ENCODE measurements at regions not wholly inside any gene's neighbourhood (a gene's known extent, or its start where the extent isn't known, plus 50 kb on each side); places are given as distances from the start of the nearest gene placed in this dataset.

GRCh38 chr12:13915096-13915495 is 66.3 kb downstream of the GRIN2B start:
- TF ChIP-seq, protein P1, sequence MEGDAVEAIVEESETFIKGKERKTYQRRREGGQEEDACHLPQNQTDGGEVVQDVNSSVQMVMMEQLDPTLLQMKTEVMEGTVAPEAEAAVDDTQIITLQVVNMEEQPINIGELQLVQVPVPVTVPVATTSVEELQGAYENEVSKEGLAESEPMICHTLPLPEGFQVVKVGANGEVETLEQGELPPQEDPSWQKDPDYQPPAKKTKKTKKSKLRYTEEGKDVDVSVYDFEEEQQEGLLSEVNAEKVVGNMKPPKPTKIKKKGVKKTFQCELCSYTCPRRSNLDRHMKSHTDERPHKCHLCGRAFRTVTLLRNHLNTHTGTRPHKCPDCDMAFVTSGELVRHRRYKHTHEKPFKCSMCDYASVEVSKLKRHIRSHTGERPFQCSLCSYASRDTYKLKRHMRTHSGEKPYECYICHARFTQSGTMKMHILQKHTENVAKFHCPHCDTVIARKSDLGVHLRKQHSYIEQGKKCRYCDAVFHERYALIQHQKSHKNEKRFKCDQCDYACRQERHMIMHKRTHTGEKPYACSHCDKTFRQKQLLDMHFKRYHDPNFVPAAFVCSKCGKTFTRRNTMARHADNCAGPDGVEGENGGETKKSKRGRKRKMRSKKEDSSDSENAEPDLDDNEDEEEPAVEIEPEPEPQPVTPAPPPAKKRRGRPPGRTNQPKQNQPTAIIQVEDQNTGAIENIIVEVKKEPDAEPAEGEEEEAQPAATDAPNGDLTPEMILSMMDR (IDR thresholded peaks at IDR 0.05; ENCODE audit: low read depth, low read length, poor library complexity, severe bottlenecking) = no peak
- TF ChIP-seq EZH2phosphoT487 (IDR thresholded peaks at IDR 0.05; ENCODE audit: borderline replicate concordance, low read length) = no peak
